Esophagus muscularis mucosa (tissue), 4 donors: ENCODE measurements at regions not wholly inside any gene's neighbourhood (a gene's known extent, or its start where the extent isn't known, plus 50 kb on each side); places are given as distances from the start of the nearest gene placed in this dataset.

ENCODE experiments used
- CTCF ChIP-seq, 3 experiments: fragments of 200-600 bp in 2 of 3; fragments of 450-650 bp in 1 of 3; sonication (generic) in 2 of 3; IDR thresholded peaks; one replicate each; pipeline ENCODE4 v1.5.1; 2017 to 2019; ENCODE audit warnings: antibody characterized with exemption in 3 of 3, mild to moderate bottlenecking in 2 of 3, moderate library complexity in 1 of 3
- EP300 ChIP-seq: sonication (generic); formaldehyde crosslinking; IDR thresholded peaks from one replicate; pipeline ENCODE4 v1.6.1; 2017; ENCODE audit warnings: antibody characterized with exemption
- POLR2A ChIP-seq: fragments of 450-650 bp; IDR thresholded peaks from one replicate; pipeline ENCODE4 v1.6.1; 2017; ENCODE audit warnings: antibody characterized with exemption, moderate library complexity, mild to moderate bottlenecking, low read depth
- POLR2AphosphoS5 ChIP-seq, 2 donors: sonication (generic); formaldehyde crosslinking; IDR thresholded peaks; one replicate each; pipeline ENCODE4 v1.6.1; 2017; ENCODE audit warnings: antibody characterized with exemption in 2 of 2

GRCh38 chr11:115705200-115705599, 201.0 kb upstream of the CADM1 start:
- no peak for TF ChIP-seq POLR2AphosphoS5 (IDR thresholded peaks at IDR 0.05)
- no peak for TF ChIP-seq POLR2A
- TF ChIP-seq EP300, result no peak
- TF ChIP-seq CTCF (IDR thresholded peaks at IDR 0.05), result no peak
